PC-9 (cell line): ENCODE measurements at regions not wholly inside any gene's neighbourhood (a gene's known extent, or its start where the extent isn't known, plus 50 kb on each side); places are given as distances from the start of the nearest gene placed in this dataset.

Experiments used
- CTCF ChIP-seq: fragments of 200-600 bp; sonication (generic); conservative IDR thresholded peaks from 2 replicates; pipeline ENCODE4 v1.6.1; 2017; ENCODE audit warnings: mixed run types, antibody characterized with exemption, mild to moderate bottlenecking, moderate library complexity
- EZH2 ChIP-seq: fragments of 200-600 bp; sonication (generic); IDR thresholded peaks from 2 replicates; pipeline ENCODE4 v1.8.0; 2017; ENCODE audit warnings: antibody characterized with exemption, low read depth

- TF ChIP-seq CTCF (no peak), EZH2 (no peak)
Measured at GRCh38 chr2:133780997-133781513, 212.8 kb upstream of the NCKAP5 start.
